DND-41 (cell line): ENCODE measurements at regions not wholly inside any gene's neighbourhood (a gene's known extent, or its start where the extent isn't known, plus 50 kb on each side); places are given as distances from the start of the nearest gene placed in this dataset.

Experiments
- CTCF ChIP-seq: IDR thresholded peaks from 2 replicates; pipeline ENCODE4 v1.5.1; 2012; ENCODE audit warnings: borderline replicate concordance, low read length, moderate library complexity, mild to moderate bottlenecking; ENCODE audit not compliant: poor library complexity, severe bottlenecking; ENCODE audit errors: extremely low read depth
- EZH2 ChIP-seq: IDR thresholded peaks from 3 replicates; pipeline ENCODE4 v1.6.1; 2012; ENCODE audit warnings: borderline replicate concordance, low read depth, mild to moderate bottlenecking, moderate library complexity, low read length, inconsistent platforms; ENCODE audit not compliant: severe bottlenecking

GRCh38 chr14:98935921-98936320 is 336.1 kb downstream of the BCL11B start:
- TF ChIP-seq EZH2 (no peak), CTCF (no peak)
